ENCODE measurements at regions not wholly inside any gene's neighbourhood (a gene's known extent, or its start where the extent isn't known, plus 50 kb on each side); places are given as distances from the start of the nearest gene placed in this dataset.

GRCh38 chr13:93146584-93147297 is 79.9 kb upstream of the GPC6 start:
- no peak for DNase-seq

GRCh38 chr13:93147298-93147645 is 79.3 kb upstream of the GPC6 start:
- no peak for DNase-seq

- DNase-seq, result no peak
Measured at GRCh38 chr13:93147946-93148345, 78.7 kb upstream of the GPC6 start.

- no peak for DNase-seq
Measured at GRCh38 chr13:93151277-93151676, 75.3 kb upstream of the GPC6 start.

- no peak for DNase-seq
Measured at GRCh38 chr13:93158565-93158964, 68.0 kb upstream of the GPC6 start.

GRCh38 chr13:93169980-93170379 is 56.6 kb upstream of the GPC6 start:
- DNase-seq, result no peak

GRCh38 chr13:93172109-93172508 is 54.5 kb upstream of the GPC6 start:
- DNase-seq, result no peak

- no peak for DNase-seq
Measured at GRCh38 chr13:93173654-93174053, 53.0 kb upstream of the GPC6 start.

- no peak for DNase-seq
Measured at GRCh38 chr13:93174260-93174659, 52.3 kb upstream of the GPC6 start.

Data from NCI-H1694 treated with DMSO at 0.1 percent for 48 hours (cell line).